HG03521 (cell line): ENCODE measurements at regions not wholly inside any gene's neighbourhood (a gene's known extent, or its start where the extent isn't known, plus 50 kb on each side); places are given as distances from the start of the nearest gene placed in this dataset.
"Not testable (repeated sequence)": the region's sequence is repeated elsewhere in the genome, so short reads cannot be mapped to it uniquely, and the experiment has no call there.

ENCODE experiments used
- ATAC-seq: cut with Tn5 transposase; IDR thresholded peaks from one replicate; pipeline ENCODE4 v1.9.1; 2021; ENCODE audit warnings: mild to moderate bottlenecking, moderate library complexity; ENCODE audit not compliant: unreplicated experiment

DNA sequence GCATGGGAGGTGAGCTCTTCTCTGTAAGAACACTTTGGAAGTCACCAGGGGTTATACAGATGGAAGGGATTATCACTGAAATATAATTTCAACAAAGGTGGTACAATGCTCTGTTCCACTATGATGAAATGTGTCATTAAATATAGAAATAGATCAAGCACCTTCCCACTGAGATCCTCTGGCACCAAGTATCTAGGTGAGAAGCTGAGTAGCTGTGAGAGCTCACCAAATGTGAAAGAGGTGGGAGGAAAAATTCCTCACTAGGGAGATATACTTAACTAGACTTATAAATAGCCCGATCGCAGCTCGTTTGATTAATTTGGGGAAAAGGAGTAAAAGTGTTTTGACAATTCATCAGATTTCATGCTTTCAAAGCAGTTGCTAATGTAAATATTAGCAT lies 247.6 kb downstream of the SMAD2 start:
- ATAC-seq = no peak

DNA sequence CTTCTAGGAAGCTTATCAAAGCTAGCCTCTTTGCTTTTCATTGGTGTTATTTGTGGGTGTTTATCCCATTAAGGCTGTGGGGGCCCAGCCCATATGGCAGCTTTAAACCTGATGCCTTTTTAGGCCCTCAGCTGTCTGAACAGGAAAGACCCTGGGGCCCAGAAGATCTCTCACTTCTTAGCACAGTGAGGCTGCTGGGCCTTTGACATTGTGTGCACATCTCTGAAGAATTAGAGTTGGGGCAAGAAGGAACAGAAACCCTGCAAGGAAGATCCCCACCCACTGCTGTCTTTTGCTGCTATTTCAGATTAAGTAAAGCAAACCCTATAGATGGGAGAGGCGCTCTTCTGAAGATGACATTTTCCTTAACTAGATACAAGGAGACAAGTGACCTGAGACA lies 250.0 kb downstream of the SMAD2 start:
- ATAC-seq = peak; percentile 60

DNA sequence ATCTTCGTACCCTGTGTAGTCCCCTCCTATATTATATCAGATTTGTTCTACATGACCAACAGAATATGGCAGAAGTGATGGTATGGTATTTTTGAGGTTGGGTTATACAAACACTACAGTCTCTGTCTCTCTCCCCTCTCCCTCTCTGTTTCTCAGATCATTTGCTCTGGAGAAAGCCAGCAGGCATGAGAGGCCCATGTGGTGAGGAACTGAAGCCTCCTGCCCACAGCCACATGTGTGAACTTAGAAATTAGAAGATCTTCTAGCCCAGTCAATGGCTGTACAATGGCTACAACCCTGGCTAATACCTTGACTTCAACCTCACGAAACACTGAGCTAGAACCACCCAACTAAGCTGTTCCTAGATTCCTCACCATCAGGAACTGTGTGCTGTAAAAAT lies 250.6 kb downstream of the SMAD2 start:
- ATAC-seq = no peak

DNA sequence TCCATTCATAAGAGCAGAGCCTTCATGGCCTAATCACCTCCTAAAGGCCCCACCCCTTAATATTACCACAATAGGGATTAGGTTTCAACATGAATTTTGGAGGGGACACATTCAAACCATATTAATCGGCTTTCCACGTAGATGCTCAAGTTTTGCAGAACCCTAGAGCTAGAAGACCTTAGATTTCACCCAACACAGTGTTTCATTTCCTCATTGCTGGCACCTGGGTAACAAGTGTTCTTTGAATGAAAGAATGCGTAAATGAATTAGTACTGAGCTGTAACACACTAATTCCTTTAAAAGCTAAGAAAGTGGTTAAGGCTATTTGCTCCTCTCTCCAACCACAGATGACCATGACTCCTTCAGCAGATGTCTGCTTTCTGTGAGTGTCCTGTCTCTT lies 252.5 kb downstream of the SMAD2 start:
- ATAC-seq = no peak

DNA sequence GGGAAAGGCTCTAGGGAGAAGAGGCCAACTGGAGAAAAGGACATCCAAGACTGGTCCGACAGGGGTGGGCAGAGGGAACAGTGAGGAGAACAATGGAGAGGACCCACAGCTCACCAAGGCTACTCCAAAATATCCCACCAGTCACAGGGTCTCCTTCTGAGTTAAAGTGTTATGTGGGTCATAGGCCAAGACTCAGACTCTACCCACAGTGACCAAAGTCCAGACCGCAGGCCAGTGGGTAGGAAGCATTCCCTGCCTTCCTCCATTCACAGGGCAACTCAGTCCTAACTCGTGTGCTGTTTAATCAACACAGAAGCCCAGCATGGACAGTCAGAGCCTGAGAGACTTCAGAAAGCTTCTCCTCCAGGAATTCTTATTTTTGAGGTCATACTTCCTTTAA lies 260.6 kb downstream of the SMAD2 start:
- ATAC-seq = no peak

DNA sequence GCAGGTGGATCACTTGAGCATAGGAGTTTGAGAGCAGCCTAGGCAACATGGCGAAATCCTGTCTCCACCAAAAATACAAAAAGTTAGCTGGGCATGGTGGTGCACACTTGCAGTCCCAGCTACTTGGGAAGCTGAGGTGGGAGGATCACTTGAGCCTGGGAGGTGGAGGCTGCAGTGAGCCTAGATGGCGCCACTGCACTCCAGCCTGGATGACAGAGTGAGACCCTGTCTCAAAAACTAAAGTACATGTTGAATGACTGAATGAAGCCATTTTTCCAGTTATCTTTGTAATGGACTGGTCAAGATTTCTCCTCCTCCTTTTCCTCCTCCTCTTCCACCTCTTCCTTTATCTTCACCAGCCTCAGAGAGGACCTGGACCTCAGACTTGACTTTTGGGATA lies 272.0 kb downstream of the SMAD2 start:
- no peak for ATAC-seq

DNA sequence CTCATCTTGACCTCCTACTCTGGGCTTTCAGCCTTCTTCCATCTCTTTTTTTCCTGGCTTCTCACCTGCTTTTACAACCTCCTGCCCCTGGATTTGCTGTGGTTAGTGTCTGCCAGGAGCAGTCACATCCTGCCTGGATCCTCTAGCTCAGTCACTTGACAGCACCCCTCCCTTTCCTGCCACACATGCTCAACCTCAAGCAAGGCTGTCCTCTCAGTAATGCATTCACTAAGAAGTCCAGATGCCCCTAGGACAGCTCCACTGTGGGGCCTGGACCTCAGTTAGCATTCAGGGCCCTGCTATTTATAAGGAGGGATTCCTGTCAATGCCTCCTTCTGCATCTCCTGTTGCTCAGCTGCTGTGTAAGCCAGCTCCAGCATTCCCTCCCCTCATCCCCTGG lies 275.5 kb downstream of the SMAD2 start:
- ATAC-seq = no peak

DNA sequence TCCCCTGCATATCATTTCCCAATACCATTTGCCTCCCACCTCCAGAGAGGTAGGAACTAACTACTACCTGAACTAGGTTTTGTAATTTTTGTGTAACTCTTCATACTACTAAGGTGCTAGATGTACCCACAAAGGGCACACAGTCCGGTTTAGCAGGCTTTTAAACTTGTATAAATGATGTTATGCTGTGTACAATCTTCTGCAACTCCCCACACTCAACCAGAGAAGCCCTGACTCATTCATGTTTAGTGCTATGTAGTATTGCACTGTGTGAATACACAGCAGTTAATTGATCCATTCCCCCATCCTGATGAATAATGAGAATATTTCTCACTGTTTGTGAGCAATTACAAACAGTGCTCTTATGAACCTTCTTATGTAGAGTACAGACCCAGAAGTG lies 285.6 kb downstream of the SMAD2 start:
- no peak for ATAC-seq

DNA sequence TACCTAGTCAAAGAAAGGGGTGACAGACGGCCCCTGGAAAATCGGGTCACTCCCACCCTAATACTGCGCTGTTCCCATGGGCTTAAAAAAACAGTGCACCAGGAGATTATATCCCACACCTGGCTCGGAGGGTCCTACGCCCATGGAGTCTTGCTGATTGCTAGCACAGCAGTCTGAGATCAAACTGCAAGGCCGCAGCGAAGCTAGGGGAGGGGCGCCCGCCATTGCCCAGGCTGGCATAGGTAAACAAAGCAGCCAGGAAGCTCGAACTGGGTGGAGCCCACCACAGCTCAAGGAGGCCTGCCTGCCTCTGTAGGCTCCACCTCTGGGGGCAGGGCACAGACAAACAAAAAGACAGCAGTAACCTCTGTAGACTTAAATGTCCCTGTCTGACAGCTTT lies 292.9 kb downstream of the SMAD2 start:
- ATAC-seq = not testable (repeated sequence)

DNA sequence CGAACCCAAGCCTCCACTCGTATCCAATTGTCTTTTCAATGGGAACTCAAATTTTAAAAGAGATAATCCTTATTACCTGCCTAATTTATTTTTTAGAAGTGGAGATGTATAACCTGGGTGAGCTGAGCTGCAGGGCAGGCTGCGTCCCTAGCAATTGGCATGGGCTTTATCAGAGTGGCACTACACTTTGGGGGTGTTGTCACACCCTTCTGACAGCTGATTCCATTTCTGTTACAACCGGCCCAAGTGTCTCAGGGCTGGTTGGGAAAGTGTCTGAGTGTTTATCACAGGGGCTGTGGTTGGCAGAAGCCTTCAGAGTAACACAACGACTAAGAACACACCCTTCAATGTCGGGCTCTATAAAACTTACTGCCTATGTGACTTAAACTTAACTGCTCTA lies 295.0 kb downstream of the SMAD2 start:
- no peak for ATAC-seq

DNA sequence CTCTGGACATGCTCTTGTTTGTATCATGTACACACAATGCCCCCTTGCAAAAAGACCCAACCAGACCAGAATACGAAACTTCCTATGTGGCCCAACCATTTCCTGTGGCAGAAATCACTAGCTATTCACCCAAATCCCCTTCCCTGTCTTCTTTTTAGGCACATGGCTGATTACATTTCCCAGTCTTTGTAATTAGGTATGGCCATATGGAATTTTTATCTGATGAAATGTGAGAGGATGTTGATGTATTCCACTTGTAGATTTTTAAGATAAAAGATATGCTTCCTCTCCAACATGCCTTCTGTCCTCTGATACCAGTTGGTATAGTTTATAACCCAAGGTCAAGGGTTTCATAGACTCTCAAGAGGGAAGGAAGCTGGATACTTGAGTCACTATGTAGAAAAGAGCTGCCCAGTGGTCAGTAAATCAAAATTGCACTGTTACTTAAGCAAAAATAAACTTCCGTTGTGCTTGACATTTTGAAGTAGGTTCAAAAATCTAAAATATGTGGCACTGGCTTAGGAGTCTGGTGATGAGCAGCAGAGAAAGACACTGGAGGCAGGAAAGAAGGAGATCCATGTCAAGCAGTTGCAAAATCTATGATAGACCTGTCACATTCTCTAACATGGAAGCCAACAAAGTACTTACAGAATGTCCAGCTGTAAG lies 297.4 kb downstream of the SMAD2 start:
- no peak for ATAC-seq

DNA sequence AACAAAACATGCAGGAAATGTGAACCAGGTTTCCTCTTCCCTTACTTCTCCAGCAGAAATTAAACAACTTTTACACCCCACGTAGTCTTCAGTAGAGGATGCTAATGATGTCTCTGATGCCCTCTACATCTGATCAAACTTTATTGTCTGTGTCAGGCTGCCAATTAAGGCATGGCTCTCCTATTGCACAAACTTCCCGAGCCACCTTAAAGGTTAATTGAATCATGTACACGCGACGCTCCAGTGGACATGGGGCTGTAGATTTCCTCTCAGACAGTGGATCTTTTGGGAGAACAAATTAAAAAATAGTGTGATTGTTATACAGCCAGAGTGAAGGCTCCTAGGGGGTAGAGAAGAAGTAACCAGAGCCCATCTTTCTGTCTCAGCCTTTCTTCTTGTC lies 301.6 kb downstream of the SMAD2 start:
- ATAC-seq = no peak

DNA sequence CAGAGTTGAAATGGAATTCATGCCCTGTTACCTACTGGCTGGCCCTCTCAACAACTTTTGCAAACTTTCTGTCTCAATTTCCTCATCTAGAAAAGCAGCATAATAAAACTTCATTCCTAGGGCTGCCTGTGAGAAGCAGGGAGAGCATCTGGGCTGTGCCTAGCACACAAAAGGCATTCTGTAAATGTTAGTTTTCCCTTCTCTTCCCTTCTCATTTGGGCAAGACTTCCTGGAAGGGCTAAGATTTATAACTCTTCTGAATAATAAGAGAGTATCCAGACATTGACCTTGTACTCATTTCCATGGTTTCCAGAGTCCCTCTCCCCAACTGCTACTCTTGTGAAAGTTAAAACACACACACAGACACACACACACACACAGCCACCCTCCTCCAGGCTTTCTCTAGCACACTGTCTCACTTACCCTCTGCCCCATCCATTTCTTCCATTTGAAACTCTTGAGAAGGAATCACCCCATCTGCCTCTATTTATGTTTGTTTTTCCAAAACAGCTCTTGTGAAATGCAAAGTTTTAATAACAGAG lies 302.1 kb downstream of the SMAD2 start:
- no peak for ATAC-seq

DNA sequence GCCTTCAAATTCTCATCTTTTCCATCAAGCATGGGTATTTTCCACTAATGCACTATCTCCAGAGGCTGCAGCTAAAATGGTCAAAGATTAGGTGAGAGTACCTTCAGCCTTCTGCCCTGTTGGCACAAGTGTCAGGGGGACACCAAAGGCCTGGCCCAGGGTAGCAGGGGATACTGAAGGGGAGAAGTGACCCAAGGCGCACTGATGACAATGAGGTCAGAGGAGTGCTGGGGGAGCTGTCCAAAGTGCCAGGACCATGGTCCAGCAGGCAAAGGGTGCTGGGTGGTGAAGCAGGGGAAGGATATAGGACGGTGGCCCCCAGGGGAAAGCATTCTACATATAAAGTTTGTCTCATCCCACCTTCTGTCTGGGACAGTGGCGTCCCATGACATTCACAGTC lies 303.4 kb downstream of the SMAD2 start:
- ATAC-seq = no peak

DNA sequence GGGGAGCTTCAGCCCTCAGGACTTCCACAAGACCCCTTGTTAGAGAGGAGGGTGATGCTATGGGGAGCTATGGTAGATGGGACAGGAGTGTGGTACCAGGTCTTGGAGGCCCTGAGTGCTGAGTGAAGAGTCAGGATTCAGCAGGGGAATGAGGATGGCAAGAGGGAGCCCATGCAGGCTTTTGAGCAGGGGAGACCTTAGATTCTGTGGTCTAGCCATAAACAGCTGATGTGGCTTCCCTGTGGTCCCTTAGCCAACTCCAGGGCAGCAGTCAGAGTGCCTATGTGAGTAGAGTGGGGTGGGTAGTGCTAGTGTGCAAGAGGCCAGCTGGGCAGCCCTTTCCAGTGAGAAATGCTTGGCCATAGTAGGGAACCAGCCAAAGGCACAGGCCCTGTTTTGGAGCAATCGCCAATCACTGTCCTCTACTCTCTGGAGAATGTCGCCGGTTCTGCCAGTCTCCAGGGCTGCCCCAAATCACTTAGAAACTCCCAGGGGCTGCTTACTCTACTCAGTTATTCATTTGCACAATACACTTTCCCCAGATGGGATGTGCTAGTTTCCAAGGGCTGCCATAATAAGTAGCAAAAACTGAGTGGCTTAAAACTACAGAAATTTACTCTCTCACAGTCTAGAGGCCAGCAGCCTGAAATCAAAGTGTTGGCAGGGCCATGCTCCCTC lies 310.5 kb downstream of the SMAD2 start:
- ATAC-seq = no peak

DNA sequence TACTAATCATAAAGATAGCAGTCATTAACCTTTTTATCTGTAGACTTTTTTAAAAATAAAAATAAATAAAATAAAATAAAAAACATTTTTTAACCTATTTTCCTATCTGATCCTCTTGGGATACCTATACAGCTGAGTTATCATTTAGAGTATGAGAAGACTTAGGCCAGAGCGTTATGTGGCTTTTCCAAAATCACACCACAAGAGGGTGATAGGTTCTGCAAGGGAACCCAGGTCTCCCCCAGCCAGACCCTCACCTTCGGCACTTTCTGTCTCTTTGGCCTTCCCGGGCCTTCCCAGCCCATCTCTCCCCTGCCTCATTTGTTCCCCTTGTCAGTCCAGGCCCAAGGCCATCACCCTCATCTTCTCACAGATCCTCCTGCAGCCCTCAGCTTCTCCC lies 311.7 kb downstream of the SMAD2 start:
- no peak for ATAC-seq

DNA sequence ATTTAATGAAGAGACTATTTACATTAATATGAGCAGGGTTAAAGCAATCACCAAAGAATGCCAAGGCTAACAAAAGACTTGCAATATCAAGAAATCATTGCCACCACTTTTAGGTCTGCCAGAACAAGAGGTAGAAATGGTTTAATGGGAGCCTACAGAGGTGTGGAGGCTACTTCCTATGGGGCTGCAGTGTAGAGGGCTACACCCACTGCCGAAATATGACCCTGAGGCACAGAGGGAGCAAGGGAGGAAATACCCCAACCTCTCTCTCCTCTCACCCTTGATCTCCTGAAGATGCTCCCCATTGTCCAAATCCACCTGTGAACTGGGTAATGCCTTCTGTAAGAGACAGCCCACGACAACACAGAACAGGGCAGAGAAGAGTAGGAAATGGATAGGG lies 315.4 kb downstream of the SMAD2 start:
- ATAC-seq = no peak

DNA sequence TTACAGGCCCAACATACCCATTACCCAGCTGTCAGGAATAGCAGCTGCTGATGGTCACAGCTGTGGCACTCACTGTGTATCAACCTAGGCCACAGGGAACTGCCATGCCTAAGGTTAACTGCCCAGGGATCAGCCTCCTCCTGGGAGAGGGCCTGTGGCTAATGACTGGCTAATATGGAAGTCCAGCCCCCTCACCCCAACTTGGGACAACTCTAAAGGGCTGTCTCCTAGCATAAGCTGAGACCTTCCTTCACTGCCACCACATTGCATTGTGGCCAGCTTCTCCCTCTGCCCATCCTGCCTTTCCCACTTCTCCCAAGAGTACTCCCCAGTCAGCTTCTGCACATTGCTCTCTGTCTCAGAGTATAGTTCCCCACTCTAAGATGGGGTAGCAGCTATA lies 316.5 kb downstream of the SMAD2 start:
- no peak for ATAC-seq

DNA sequence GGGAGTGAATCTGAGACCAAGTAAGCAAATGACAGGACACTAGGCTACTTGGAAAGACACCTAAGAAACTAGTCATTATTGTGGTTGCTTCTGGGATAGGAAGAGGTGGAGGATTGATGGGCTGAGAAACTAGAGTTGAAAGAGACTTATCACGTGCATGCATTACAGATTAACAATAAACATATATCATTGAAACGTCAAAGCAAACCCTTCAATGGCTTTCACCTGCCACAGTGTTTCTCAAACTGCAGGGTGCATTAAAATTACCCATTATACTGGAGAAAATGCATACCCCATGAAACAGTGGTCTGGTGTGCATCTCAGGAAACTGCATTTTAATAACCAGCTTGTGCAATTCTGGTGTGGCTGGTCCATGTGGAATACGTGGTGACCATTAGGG lies 318.8 kb downstream of the SMAD2 start:
- ATAC-seq = no peak

DNA sequence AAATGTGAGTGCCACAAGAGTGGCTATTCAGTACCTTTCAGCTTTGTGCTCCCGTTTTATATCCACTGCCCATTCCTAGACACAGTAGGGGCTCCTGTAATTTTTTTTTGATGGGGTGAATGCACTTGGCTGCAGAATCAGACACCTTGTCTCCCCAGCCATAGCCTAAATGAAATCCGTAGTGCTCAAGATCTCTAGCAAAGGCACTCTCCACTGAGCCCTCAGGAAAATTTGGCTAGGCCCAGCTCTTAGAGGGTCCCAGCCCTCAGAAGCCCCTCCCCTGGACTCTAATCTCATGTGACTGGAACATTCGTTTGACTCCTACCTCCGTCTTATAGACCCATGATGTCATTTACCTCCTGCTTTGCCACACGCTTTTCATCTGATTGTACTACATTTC lies 323.9 kb downstream of the SMAD2 start:
- ATAC-seq = no peak

DNA sequence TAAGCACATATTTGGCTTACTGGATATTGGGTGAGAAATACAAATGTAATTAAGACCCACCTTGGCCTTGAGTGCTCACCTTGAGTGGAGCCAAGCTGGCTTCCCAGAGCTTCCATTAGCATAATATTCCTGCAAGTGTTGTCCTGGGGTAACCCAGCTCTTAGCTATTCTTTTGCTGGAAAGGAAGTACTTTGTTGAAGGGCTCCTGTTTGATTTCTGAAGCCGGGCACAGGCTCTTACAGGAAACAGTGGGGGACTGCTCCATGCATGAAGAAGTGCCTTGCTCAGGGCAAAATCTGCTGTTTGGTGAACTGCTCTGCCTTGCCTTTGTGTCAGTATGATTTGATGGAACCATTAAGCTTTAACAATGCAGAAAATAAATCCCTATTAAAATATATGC lies 325.4 kb downstream of the SMAD2 start:
- no peak for ATAC-seq

DNA sequence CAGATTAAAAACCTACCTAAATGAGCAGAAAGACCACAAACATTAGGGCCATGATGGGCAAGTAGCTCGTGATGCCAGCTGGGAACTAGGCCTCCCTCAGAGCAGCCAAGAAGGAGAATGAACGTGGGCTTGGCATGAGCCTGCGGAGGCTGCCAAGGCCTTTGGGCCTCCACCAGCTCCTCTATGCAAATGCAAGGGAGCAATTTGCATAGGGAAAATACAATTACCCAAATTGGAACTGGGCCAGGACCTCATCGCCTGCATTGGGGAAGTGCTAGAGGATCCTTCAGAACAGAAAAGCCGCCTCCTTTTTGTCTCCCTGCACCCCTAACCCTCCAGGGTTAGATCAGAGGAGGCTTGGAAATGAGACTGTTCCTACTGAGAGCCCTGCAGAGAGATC lies 326.4 kb downstream of the SMAD2 start:
- ATAC-seq = no peak

DNA sequence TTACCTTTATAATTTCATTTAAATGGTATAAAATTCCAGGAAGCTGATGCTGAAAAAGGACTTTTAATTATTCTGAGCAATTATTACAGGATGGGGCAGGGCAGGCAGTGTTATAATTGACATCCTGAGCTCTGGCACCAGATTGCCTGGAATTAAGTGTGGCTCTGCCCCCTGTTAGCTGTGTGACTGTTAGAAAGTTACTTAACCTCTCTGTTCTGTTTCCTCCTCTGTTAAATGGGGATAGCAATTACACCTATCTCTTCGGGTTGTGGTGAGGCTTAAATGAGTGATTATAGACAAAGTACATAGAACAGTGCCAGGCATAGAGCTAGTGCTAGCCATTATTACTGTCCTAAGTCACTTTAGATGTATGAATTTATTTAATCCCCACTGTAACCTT lies 327.3 kb downstream of the SMAD2 start:
- no peak for ATAC-seq
